Lower leg skin (tissue), 4 donors: ENCODE measurements at regions not wholly inside any gene's neighbourhood (a gene's known extent, or its start where the extent isn't known, plus 50 kb on each side); places are given as distances from the start of the nearest gene placed in this dataset.

Experiments used
- DNase-seq, 2 donors: peaks; one replicate each; pipeline ENCODE4 v3.0.0-alpha.2; 2019; ENCODE audit warnings: low spot score in 2 of 2
- H3K4me3 ChIP-seq: fragments of 200-600 bp; sonication (generic); 2 replicates; pipeline ENCODE4 v1.5.1; 2017; ENCODE audit warnings: mild to moderate bottlenecking, low read depth; ENCODE audit not compliant: poor library complexity, severe bottlenecking
- CTCF ChIP-seq, 3 donors: fragments of 450-650 bp; IDR thresholded peaks; one replicate each; pipeline ENCODE4 v1.5.1; 2016; ENCODE audit warnings: antibody characterized with exemption in 3 of 3, mild to moderate bottlenecking in 3 of 3, moderate library complexity in 2 of 3
- POLR2A ChIP-seq, 2 donors: fragments of 450-650 bp; IDR thresholded peaks; one replicate each; pipeline ENCODE4 v1.6.1; 2016 to 2017; ENCODE audit warnings: antibody characterized with exemption in 2 of 2, mild to moderate bottlenecking in 1 of 2, moderate library complexity in 1 of 2
- WGBS, 2 donors: methylation state at CpG; one replicate each; pipeline ENCODE4 v1.1.5; 2018; 5-methylcytosine and 5-hydroxymethylcytosine counted together
- intact Hi-C: fragments of 100-400 bp; cut with DNase I; formaldehyde crosslinking; loops from one replicate; pipeline ENCODE4 v1.15.0; 2023; ENCODE audit warnings: low total_unique reads

DNA sequence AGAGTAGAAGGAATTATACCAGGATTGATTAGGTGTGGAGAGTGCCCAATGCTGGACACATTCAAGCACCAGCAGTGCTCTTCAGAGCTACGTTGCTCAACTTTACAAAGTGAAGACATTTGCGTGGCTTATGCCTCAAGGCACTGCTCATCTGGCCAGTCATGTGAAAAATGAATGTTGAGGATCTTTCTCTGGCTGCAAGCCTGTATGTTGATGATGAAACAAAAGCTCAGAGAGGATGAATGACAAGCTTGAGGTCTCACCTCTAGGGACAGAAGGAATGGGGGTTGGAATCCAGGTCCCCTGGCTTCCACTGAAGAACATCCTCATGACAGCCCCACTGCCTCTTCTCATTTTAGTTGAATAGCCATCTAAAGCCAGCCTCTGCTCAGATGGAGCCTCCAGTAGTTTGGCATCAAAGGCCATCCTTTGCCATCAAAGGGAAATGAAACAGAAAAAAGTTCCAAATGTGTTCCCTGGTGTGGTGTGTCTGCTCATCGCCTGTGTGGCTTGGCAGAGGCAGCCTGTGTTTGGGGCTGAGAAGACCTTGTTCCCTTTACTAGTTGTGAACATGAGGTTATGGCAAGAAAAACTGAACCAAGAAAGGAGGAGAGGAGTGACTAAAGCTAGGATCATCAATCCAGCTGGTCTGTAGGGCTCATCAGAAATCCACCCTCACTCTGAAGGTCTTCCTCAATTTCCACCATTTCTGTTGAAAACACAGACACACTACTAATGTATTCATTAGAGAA, 114.0 kb upstream of the KL start:
- WGBS, 2 donors, result 40 to 45% methylated on average over 3 of the region's 3 CpGs

DNA sequence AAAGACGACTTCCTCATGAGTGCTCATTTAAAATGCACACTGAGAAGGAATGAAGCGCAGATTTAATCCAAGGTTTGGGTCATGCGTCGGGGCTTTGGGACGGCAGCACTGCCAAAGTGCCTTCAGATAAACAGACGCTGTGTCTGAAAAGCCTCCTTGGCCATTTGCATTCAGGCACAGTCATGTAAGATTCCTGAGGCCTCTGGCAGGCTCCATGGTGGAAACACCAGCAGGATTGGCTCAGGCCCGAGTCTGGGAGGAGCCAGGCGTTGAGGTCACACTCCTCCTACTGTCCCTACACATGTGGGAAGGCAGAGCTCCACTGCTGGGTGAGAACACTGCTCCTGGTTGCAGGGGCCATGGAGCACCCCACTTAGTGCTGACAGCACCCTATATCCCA, 113.3 kb upstream of the KL start:
- H3K4me3 ChIP-seq, result no peak overlapping the region
- DNase-seq, result peak; percentile 55 to 91
- intact Hi-C loops, result no loop called here
- 39 to 40% methylated on average over 8 of the region's 8 CpGs for WGBS, 2 donors
- TF ChIP-seq POLR2A (IDR thresholded peaks at IDR 0.05), result no peak
- TF ChIP-seq CTCF (IDR thresholded peaks at IDR 0.05), result no peak

More for the DNA sequence above, 114.0 kb upstream of the KL start:
- intact Hi-C loops, result no loop called here
- no peak for TF ChIP-seq POLR2A (IDR thresholded peaks at IDR 0.05)
- DNase-seq, result peak in 1 of 2 donors; percentile 54
- no peak overlapping the region for H3K4me3 ChIP-seq

DNA sequence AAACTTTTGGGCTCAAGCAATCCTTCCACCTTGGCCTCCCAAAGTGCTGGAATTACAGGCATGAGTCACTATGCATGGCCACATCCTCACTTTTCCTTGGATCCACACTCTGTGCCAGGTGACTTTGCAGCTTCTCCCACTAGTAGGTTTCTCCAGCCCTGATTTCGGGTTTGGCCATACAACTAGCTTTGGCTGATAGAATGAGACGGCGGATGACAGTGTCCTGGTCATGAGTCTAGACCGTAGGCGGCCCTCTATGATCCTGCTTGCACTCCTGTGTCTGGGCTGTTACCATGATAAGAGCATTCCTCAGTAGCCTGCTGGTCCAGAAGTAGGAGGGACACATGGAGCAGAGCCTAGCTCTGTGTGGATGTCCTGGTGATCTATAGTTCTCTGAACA, 112.5 kb upstream of the KL start:
- TF ChIP-seq CTCF (IDR thresholded peaks at IDR 0.05) (no peak), POLR2A (IDR thresholded peaks at IDR 0.05) (no peak)
- intact Hi-C loops, result no loop called here
- WGBS, 2 donors, result 95 to 98% methylated on average over 5 of the region's 5 CpGs
- no peak overlapping the region for H3K4me3 ChIP-seq
- no peak for DNase-seq

GRCh38 chr13:32904266-32904665, 112.0 kb upstream of the KL start:
- TF ChIP-seq POLR2A (IDR thresholded peaks at IDR 0.05) (no peak), CTCF (IDR thresholded peaks at IDR 0.05) (no peak)
- no peak for DNase-seq
- intact Hi-C loops, result no loop called here
- WGBS, 2 donors, result 90% methylated on average over 2 of the region's 2 CpGs
- no peak overlapping the region for H3K4me3 ChIP-seq

DNA sequence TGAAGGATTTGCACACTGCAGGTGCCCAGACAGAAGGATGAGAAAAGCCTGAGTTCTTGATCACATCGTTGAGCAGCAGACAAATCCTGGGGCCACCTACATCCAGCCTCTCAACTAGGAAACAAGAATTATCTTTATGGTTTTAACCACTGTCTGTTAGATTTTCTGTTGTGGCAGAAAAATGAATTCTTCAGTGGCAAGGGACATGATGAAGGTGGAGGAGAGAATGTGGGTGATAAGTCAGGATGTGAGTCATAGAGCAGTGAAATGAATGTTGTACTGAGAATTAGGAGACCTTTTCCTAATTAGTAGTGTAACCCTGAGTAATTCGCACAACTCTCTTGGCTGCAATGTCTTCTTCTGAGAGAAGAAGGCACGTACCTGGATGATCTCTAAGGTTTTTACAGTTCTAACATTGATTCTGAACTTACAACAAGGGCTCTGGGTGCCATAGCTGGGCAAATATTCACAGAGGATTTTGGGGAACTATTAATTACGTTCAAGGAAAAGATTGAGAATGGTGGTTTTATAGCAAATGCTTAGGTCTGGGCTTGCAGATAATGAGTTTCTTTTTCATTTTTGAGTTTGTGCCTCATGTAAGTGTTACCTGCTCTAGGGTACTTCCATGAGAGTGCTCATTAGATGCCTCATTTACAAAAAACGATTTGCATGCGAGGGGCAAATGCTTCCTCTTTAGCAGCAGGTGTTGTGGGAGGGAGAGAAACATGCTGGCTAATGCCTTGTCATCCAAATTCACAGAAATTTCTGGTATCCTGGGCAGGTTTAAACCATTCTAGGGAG, 111.0 kb upstream of the KL start:
- H3K4me3 ChIP-seq, result no peak overlapping the region
- DNase-seq, result no peak
- TF ChIP-seq POLR2A (IDR thresholded peaks at IDR 0.05) (no peak), CTCF (IDR thresholded peaks at IDR 0.05) (no peak)
- WGBS, 2 donors, result 44 to 51% methylated on average over 6 of the region's 6 CpGs
- intact Hi-C loops, result no loop called here

DNA sequence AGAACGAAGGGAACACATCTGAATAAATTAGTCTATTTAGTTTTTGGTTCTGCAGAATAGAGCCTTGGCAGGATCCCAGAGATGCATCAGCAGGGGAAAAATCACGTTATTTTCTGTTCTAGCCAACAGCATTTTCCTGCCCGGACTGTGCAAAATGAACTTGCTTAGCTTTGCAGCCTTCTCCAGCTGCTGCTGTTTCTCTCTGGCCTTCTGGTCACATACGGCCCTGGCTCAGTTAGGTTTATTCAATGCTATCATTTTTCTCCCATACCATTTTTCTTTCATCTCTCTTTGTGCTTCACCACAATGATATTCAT, 110.4 kb upstream of the KL start:
- WGBS, 2 donors, result 13 to 19% methylated on average over 4 of the region's 4 CpGs
- no peak for TF ChIP-seq POLR2A (IDR thresholded peaks at IDR 0.05)
- TF ChIP-seq CTCF (IDR thresholded peaks at IDR 0.05), result no peak
- H3K4me3 ChIP-seq, result no peak overlapping the region
- intact Hi-C loops, result no loop called here
- no peak for DNase-seq
